H9 (cell line): ENCODE measurements at regions not wholly inside any gene's neighbourhood (a gene's known extent, or its start where the extent isn't known, plus 50 kb on each side); places are given as distances from the start of the nearest gene placed in this dataset.

ENCODE experiments used
- DNase-seq: peaks from one replicate; pipeline ENCODE4 v3.0.0-alpha.2; 2017
- H2AFZ ChIP-seq: one replicate; pipeline ENCODE4 v1.6.1; 2013; ENCODE audit warnings: mild to moderate bottlenecking, low read length, control low read depth, moderate library complexity
- H2AK5ac ChIP-seq: 2 replicates; pipeline ENCODE4 v1.6.1; 2013; ENCODE audit warnings: low read length, control low read depth, mixed read lengths; ENCODE audit not compliant: insufficient read length
- H2BK120ac ChIP-seq: one replicate; pipeline ENCODE4 v1.6.1; 2013; ENCODE audit warnings: low read depth, mild to moderate bottlenecking, low read length, control low read depth, inconsistent platforms; ENCODE audit not compliant: poor library complexity, severe bottlenecking
- H2BK12ac ChIP-seq: 2 replicates; pipeline ENCODE4 v1.6.1; 2013; ENCODE audit warnings: low read length, control low read depth, mixed read lengths, low read depth; ENCODE audit not compliant: insufficient read length
- H2BK15ac ChIP-seq: 2 replicates; pipeline ENCODE4 v1.6.1; 2013; ENCODE audit warnings: low read depth, low read length, control low read depth
- H2BK20ac ChIP-seq: one replicate; pipeline ENCODE4 v1.6.1; 2013; ENCODE audit warnings: low read depth, mild to moderate bottlenecking, low read length, control low read depth, inconsistent platforms; ENCODE audit not compliant: poor library complexity, severe bottlenecking
- H2BK5ac ChIP-seq: 2 replicates; pipeline ENCODE4 v1.6.1; 2013; ENCODE audit warnings: low read length, control low read depth, mixed read lengths; ENCODE audit not compliant: insufficient read length
- H3K14ac ChIP-seq: 2 replicates; pipeline ENCODE4 v1.6.1; 2013; ENCODE audit warnings: low read length, control low read depth; ENCODE audit not compliant: insufficient read depth
- H3K18ac ChIP-seq: 2 replicates; pipeline ENCODE4 v1.6.1; 2013; ENCODE audit warnings: low read depth, mild to moderate bottlenecking, mixed read lengths, low read length, control low read depth; ENCODE audit not compliant: insufficient read length
- H3K23ac ChIP-seq: 2 replicates; pipeline ENCODE4 v1.6.1; 2013; ENCODE audit warnings: low read length, control low read depth, mixed read lengths, low read depth; ENCODE audit not compliant: insufficient read length
- H3K23me2 ChIP-seq: 2 replicates; pipeline ENCODE4 v1.6.1; 2013; ENCODE audit warnings: low read depth, mild to moderate bottlenecking, mixed read lengths, low read length, control low read depth; ENCODE audit not compliant: insufficient read length, poor library complexity, severe bottlenecking
- H3K27ac ChIP-seq: 2 replicates; pipeline ENCODE4 v1.5.1; 2013; ENCODE audit warnings: low read length, control low read depth, mixed read lengths, low read depth; ENCODE audit not compliant: insufficient read length
- H3K27me3 ChIP-seq: 2 replicates; pipeline ENCODE4 v1.6.1; 2013; ENCODE audit warnings: low read length, control low read depth, inconsistent platforms; ENCODE audit not compliant: insufficient read depth
- H3K4ac ChIP-seq: 2 replicates; pipeline ENCODE4 v1.6.1; 2013; ENCODE audit warnings: low read depth, mild to moderate bottlenecking, control low read depth, inconsistent platforms, low read length, moderate library complexity
- H3K4me1 ChIP-seq: 2 replicates; pipeline ENCODE4 v1.6.1; 2013; ENCODE audit warnings: low read length, control low read depth, inconsistent platforms; ENCODE audit not compliant: insufficient read depth
- H3K4me2 ChIP-seq: 2 replicates; pipeline ENCODE4 v1.6.1; 2013; ENCODE audit warnings: low read length, control low read depth, mixed read lengths; ENCODE audit not compliant: insufficient read length, insufficient read depth
- H3K56ac ChIP-seq: 2 replicates; pipeline ENCODE4 v1.6.1; 2013; ENCODE audit warnings: low read depth, mild to moderate bottlenecking, mixed read lengths, low read length, control low read depth; ENCODE audit not compliant: insufficient read length
- H3K79me1 ChIP-seq: 2 replicates; pipeline ENCODE4 v1.6.1; 2013; ENCODE audit warnings: low read depth, mild to moderate bottlenecking, moderate library complexity, low read length, control low read depth, inconsistent platforms; ENCODE audit not compliant: insufficient read depth, poor library complexity, severe bottlenecking
- H3K79me2 ChIP-seq: 2 replicates; pipeline ENCODE4 v1.6.1; 2013; ENCODE audit warnings: low read length, control low read depth, inconsistent platforms; ENCODE audit not compliant: insufficient read depth
- H3K9ac ChIP-seq: 2 replicates; pipeline ENCODE4 v1.6.1; 2013; ENCODE audit warnings: low read length, control low read depth, mixed read lengths; ENCODE audit not compliant: insufficient read length; ENCODE audit errors: extremely low read depth
- H3K9me3 ChIP-seq: one replicate; pipeline ENCODE4 v1.6.1; 2013; ENCODE audit warnings: low read depth, low read length, inconsistent platforms; ENCODE audit not compliant: control insufficient read depth
- H3T11ph ChIP-seq: one replicate; pipeline ENCODE4 v1.6.1; 2013; ENCODE audit warnings: mild to moderate bottlenecking, low read length, control low read depth, inconsistent platforms
- H4K20me1 ChIP-seq: one replicate; pipeline ENCODE4 v1.6.1; 2013; ENCODE audit not compliant: control insufficient read depth, insufficient read length, insufficient read depth
- H4K5ac ChIP-seq: 2 replicates; pipeline ENCODE4 v1.6.1; 2013; ENCODE audit warnings: low read depth, mild to moderate bottlenecking, mixed read lengths, low read length, control low read depth; ENCODE audit not compliant: insufficient read length
- H4K8ac ChIP-seq: replicated peaks from 2 replicates; pipeline ENCODE4 v1.6.1; 2013; ENCODE audit warnings: low read length, control low read depth, mixed read lengths, low read depth; ENCODE audit not compliant: insufficient read length
- H4K91ac ChIP-seq: 2 replicates; pipeline ENCODE4 v1.6.1; 2013; ENCODE audit warnings: low read depth, mild to moderate bottlenecking, moderate library complexity, mixed read lengths, low read length, control low read depth; ENCODE audit not compliant: insufficient read length
- H3K27ac Mint-ChIP-seq, 3 experiments: 2 replicates in 2 of 3; 3 replicates in 1 of 3; pipeline ENCODE4 v1.8.0; 2020 to 2021; ENCODE audit warnings: mixed read lengths in 3 of 3, mild to moderate bottlenecking in 1 of 3, moderate library complexity in 1 of 3
- H3K27me3 Mint-ChIP-seq: 2 replicates; pipeline ENCODE4 v1.8.0; 2021; ENCODE audit warnings: low read depth, mild to moderate bottlenecking, moderate library complexity, mixed read lengths
- H3K36me3 Mint-ChIP-seq, 3 experiments: 2 replicates in 2 of 3; 3 replicates in 1 of 3; pipeline ENCODE4 v1.8.0; 2020 to 2021; ENCODE audit warnings: low read depth in 3 of 3, mixed read lengths in 3 of 3; ENCODE audit not compliant: insufficient read depth in 1 of 3
- H3K4me1 Mint-ChIP-seq, 2 experiments: 2 replicates each; pipeline ENCODE4 v1.8.0; 2020; ENCODE audit warnings: mixed read lengths in 2 of 2
- H3K4me3 Mint-ChIP-seq, 2 experiments: 2 replicates in 1 of 2; 3 replicates in 1 of 2; pipeline ENCODE4 v1.8.0; 2020 to 2021; ENCODE audit warnings: mild to moderate bottlenecking in 2 of 2, mixed read lengths in 2 of 2, moderate library complexity in 1 of 2
- H3K9me3 Mint-ChIP-seq, 2 experiments: 2 replicates in 1 of 2; 3 replicates in 1 of 2; pipeline ENCODE4 v1.8.0; 2020; ENCODE audit warnings: mild to moderate bottlenecking in 2 of 2, mixed read lengths in 2 of 2, moderate library complexity in 1 of 2
- WGBS: extraction: QIAGEN DNeasy Blood & Tissue Kit; methylation state at CpG from one replicate; pipeline ENCODE4 v1.1.7; 2013; ENCODE audit warnings: missing lambda C conversion rate, low lambda C conversion rate, mixed read lengths; ENCODE audit not compliant: insufficient read length; ENCODE audit errors: extremely low coverage; 5-methylcytosine and 5-hydroxymethylcytosine counted together
- TF ChIP-seq, protein P1 (sequence below): fragments of 200-600 bp; sonication (generic); conservative IDR thresholded peaks from 3 replicates; pipeline ENCODE4 v1.8.0; 2021; ENCODE audit warnings: antibody characterized with exemption, mild to moderate bottlenecking

DNA sequence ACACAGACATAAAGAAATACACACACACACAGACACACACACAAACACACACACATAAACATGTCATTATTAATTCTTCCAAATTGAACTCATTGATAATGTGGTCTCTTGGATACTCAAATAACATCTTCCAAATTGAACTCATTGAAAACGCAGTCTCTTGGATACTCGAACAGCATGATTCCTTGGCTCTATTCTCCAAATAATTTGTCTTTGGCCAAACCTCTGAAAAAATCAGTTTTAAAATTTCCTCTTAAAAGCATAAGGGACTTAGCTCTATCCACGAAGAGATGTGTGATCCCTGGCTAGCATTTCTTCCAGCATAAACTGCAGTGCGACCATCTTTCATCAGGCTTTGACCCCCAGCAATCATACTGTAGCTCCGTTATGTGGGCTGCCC lies 296.6 kb downstream of the IRX2 start:
- no peak overlapping the region for H3K56ac ChIP-seq
- no peak overlapping the region for H3T11ph ChIP-seq
- no peaks in the 10 kb centered on the region for H3K36me3 Mint-ChIP-seq
- H3K4ac ChIP-seq = no peak overlapping the region
- no peaks in the 10 kb centered on the region for H3K9me3 Mint-ChIP-seq
- no peaks in the 10 kb centered on the region for H3K79me1 ChIP-seq
- no peaks in the 10 kb centered on the region for H3K9me3 ChIP-seq
- no peak overlapping the region for H3K4me2 ChIP-seq
- no peak overlapping the region for H3K18ac ChIP-seq
- H3K4me1 Mint-ChIP-seq = no peaks in the 10 kb centered on the region
- no peaks in the 10 kb centered on the region for H4K20me1 ChIP-seq
- H3K4me3 Mint-ChIP-seq = no peak overlapping the region
- H3K27me3 Mint-ChIP-seq = peaks cover 4% of the 10 kb centered on the region
- H2BK15ac ChIP-seq = no peak overlapping the region
- H2AFZ ChIP-seq = no peak overlapping the region
- no peak overlapping the region for H3K14ac ChIP-seq
- no peak overlapping the region for H3K9ac ChIP-seq
- WGBS = no CpG with 5 or more reads among the region's 5 CpGs
- H3K23ac ChIP-seq = no peak overlapping the region
- no peaks in the 10 kb centered on the region for H3K79me2 ChIP-seq
- H3K23me2 ChIP-seq = no peaks in the 10 kb centered on the region
- no peak overlapping the region for H4K8ac ChIP-seq
- no peak overlapping the region for H4K5ac ChIP-seq
- no peak overlapping the region for H2BK12ac ChIP-seq
- no peaks in the 10 kb centered on the region for H3K27me3 ChIP-seq
- no peak overlapping the region for H3K27ac Mint-ChIP-seq
- H3K27ac ChIP-seq = no peak overlapping the region
- no peak overlapping the region for H2BK5ac ChIP-seq
- TF ChIP-seq, protein P1, sequence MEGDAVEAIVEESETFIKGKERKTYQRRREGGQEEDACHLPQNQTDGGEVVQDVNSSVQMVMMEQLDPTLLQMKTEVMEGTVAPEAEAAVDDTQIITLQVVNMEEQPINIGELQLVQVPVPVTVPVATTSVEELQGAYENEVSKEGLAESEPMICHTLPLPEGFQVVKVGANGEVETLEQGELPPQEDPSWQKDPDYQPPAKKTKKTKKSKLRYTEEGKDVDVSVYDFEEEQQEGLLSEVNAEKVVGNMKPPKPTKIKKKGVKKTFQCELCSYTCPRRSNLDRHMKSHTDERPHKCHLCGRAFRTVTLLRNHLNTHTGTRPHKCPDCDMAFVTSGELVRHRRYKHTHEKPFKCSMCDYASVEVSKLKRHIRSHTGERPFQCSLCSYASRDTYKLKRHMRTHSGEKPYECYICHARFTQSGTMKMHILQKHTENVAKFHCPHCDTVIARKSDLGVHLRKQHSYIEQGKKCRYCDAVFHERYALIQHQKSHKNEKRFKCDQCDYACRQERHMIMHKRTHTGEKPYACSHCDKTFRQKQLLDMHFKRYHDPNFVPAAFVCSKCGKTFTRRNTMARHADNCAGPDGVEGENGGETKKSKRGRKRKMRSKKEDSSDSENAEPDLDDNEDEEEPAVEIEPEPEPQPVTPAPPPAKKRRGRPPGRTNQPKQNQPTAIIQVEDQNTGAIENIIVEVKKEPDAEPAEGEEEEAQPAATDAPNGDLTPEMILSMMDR = no peak
- no peak overlapping the region for H2BK120ac ChIP-seq
- no peak for DNase-seq
- H2BK20ac ChIP-seq = no peak overlapping the region
- H3K4me1 ChIP-seq = no peaks in the 10 kb centered on the region
- no peak overlapping the region for H2AK5ac ChIP-seq
- no peak overlapping the region for H4K91ac ChIP-seq
